ENCODE measurements at regions not wholly inside any gene's neighbourhood (a gene's known extent, or its start where the extent isn't known, plus 50 kb on each side); places are given as distances from the start of the nearest gene placed in this dataset.

- Histone ChIP-seq H3K27me3 (ENCODE audit: control insufficient read depth, insufficient read depth, low read length) (no peaks in the 10 kb centered on the region), H3K4me3 (ENCODE audit: low read length) (no peak overlapping the region), H3K36me3 (ENCODE audit: insufficient read depth, low read length) (no peaks in the 10 kb centered on the region), H3K9ac (ENCODE audit: low read depth, low read length) (no peak overlapping the region), H3K4me2 (ENCODE audit: low read length) (no peak overlapping the region), H3K9me3 (replicated peaks; ENCODE audit: low read length) (no peaks in the 10 kb centered on the region), H3K4me1 (ENCODE audit: control insufficient read depth, insufficient read depth, low read length) (no peaks in the 10 kb centered on the region)
Observed at GRCh38 chr4:144494280-144494679, 151.7 kb upstream of the HHIP start.

DNA sequence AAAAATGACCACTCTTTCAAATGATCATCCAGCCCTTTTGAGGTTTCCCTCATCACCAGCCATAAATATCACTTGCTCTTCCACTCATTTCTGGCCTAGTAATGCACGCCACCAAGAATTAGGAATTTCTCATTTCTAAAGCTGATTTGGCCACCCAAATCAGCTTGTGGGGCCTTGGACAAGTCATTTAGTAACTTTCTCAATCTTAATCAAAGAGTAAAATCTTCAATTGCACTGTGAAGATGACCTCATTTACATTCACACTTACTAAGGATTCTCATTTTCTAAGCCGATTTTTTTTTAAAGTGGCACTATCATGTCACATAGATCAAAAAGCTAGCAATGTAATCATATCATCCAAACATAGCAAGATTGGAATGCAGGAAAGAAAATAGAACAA, 150.0 kb upstream of the HHIP start:
- no peaks in the 10 kb centered on the region for H3K4me1 ChIP-seq (ENCODE audit: control insufficient read depth, insufficient read depth, low read length)
- H3K36me3 ChIP-seq (ENCODE audit: insufficient read depth, low read length) = no peaks in the 10 kb centered on the region
- no peaks in the 10 kb centered on the region for H3K27me3 ChIP-seq (ENCODE audit: control insufficient read depth, insufficient read depth, low read length)
- no peak overlapping the region for H3K4me3 ChIP-seq (ENCODE audit: low read length)
- no peak overlapping the region for H3K4me2 ChIP-seq (ENCODE audit: low read length)
- H3K9me3 ChIP-seq (replicated peaks; ENCODE audit: low read length) = no peaks in the 10 kb centered on the region
- no peak overlapping the region for H3K9ac ChIP-seq (ENCODE audit: low read depth, low read length)

- Histone ChIP-seq H3K4me1 (ENCODE audit: control insufficient read depth, insufficient read depth, low read length) (peaks cover 3% of the 10 kb centered on the region), H3K4me2 (ENCODE audit: low read length) (no peak overlapping the region), H3K9ac (ENCODE audit: low read depth, low read length) (no peak overlapping the region), H3K27me3 (ENCODE audit: control insufficient read depth, insufficient read depth, low read length) (no peaks in the 10 kb centered on the region), H3K36me3 (ENCODE audit: insufficient read depth, low read length) (no peaks in the 10 kb centered on the region), H3K4me3 (ENCODE audit: low read length) (no peak overlapping the region), H3K9me3 (replicated peaks; ENCODE audit: low read length) (no peaks in the 10 kb centered on the region)
Observed at GRCh38 chr4:144499777-144500176, 146.2 kb upstream of the HHIP start.

DNA sequence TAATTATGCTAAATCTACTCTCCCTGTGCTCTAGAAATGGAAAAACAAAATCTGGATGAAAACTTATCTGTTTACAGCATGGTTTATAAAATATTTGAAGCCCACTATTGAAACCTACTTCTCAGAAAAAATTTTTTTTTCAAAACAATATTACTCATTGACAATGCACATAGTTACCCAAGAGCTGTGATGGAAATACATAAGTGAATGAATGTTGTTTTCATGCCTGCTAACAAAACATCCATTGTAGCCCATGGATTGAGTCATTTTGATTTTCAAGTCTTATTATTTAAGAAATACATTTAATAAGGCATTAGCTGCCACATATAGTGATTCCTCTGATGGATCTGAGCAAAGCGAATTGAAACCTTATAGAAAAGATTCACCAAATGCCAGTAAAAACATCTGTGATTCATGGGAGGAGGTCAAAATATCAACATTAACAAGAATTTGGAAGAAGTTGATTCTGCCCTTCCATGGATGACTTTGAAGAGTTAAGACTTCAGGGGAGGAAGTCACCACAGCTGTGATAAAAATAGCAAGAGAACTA, 144.7 kb upstream of the HHIP start:
- Histone ChIP-seq H3K4me2 (ENCODE audit: low read length) (no peak overlapping the region), H3K4me1 (ENCODE audit: control insufficient read depth, insufficient read depth, low read length) (peaks cover 3% of the 10 kb centered on the region), H3K9ac (ENCODE audit: low read depth, low read length) (no peak overlapping the region), H3K27me3 (ENCODE audit: control insufficient read depth, insufficient read depth, low read length) (no peaks in the 10 kb centered on the region), H3K9me3 (replicated peaks; ENCODE audit: low read length) (no peaks in the 10 kb centered on the region), H3K4me3 (ENCODE audit: low read length) (no peak overlapping the region), H3K36me3 (ENCODE audit: insufficient read depth, low read length) (no peaks in the 10 kb centered on the region)

- Histone ChIP-seq H3K4me3 (ENCODE audit: low read length) (no peak overlapping the region), H3K36me3 (ENCODE audit: insufficient read depth, low read length) (no peaks in the 10 kb centered on the region), H3K9me3 (replicated peaks; ENCODE audit: low read length) (no peaks in the 10 kb centered on the region), H3K4me1 (ENCODE audit: control insufficient read depth, insufficient read depth, low read length) (peaks cover 3% of the 10 kb centered on the region), H3K9ac (ENCODE audit: low read depth, low read length) (no peak overlapping the region), H3K27me3 (ENCODE audit: control insufficient read depth, insufficient read depth, low read length) (no peaks in the 10 kb centered on the region), H3K4me2 (ENCODE audit: low read length) (no peak overlapping the region)
Observed at GRCh38 chr4:144504883-144505282, 141.1 kb upstream of the HHIP start.

GRCh38 chr4:144507311-144508101, 138.4 kb upstream of the HHIP start:
- Histone ChIP-seq H3K9me3 (replicated peaks; ENCODE audit: low read length) (no peaks in the 10 kb centered on the region), H3K4me3 (ENCODE audit: low read length) (no peak overlapping the region), H3K9ac (ENCODE audit: low read depth, low read length) (no peak overlapping the region), H3K4me2 (ENCODE audit: low read length) (no peak overlapping the region), H3K4me1 (ENCODE audit: control insufficient read depth, insufficient read depth, low read length) (no peaks in the 10 kb centered on the region), H3K27me3 (ENCODE audit: control insufficient read depth, insufficient read depth, low read length) (no peaks in the 10 kb centered on the region), H3K36me3 (ENCODE audit: insufficient read depth, low read length) (no peaks in the 10 kb centered on the region)

DNA sequence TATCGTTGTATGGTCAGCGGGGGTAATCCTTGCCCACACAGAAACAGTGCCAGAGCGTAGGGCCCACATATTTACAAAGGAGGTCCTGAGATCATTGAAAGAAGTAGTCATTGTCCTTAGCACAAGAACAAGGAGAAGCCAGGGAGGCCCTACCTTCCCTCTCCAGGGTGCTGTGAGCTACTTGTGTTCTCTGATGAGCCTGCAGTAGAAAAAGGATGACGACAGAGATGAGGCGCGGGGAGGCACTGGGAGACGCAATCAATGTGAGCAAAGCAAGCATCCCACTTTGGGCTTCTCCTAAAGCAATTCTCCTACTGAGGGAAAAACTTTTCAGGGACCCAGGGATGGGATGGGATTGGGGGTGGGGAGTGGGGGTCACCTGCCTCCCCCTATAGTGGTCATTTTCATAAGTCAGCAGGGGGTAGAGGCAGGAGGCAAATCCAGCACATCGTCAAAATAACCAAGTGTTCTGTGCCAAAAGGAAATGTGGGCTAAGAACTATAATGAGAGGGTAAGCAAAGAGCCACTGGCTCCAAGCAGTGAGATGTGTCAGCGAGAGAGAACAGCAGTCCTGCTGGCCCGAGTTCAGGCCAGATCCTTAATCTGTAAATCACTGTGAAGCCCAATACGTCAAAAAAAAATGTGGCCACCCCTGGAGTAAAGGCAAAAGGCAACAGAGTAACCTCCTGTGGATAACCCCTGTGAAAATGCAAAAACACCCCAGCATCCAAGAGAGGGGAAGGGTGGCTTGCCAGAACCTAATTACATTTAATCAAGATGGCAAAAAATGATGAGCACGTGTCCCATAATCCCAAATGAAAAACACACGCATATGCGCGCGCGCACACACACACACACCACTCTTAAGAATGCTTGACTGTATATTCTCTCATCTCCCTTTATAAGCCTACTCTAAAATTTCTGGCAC, 136.6 kb upstream of the HHIP start:
- no peak overlapping the region for H3K4me3 ChIP-seq (ENCODE audit: low read length)
- no peak overlapping the region for H3K4me2 ChIP-seq (ENCODE audit: low read length)
- no peaks in the 10 kb centered on the region for H3K9me3 ChIP-seq (replicated peaks; ENCODE audit: low read length)
- H3K9ac ChIP-seq (ENCODE audit: low read depth, low read length) = no peak overlapping the region
- H3K4me1 ChIP-seq (ENCODE audit: control insufficient read depth, insufficient read depth, low read length) = no peaks in the 10 kb centered on the region
- H3K27me3 ChIP-seq (ENCODE audit: control insufficient read depth, insufficient read depth, low read length) = no peaks in the 10 kb centered on the region
- H3K36me3 ChIP-seq (ENCODE audit: insufficient read depth, low read length) = no peaks in the 10 kb centered on the region

- H3K4me1 ChIP-seq (ENCODE audit: control insufficient read depth, insufficient read depth, low read length) = no peaks in the 10 kb centered on the region
- no peaks in the 10 kb centered on the region for H3K27me3 ChIP-seq (ENCODE audit: control insufficient read depth, insufficient read depth, low read length)
- no peak overlapping the region for H3K4me3 ChIP-seq (ENCODE audit: low read length)
- H3K4me2 ChIP-seq (ENCODE audit: low read length) = no peak overlapping the region
- H3K9ac ChIP-seq (ENCODE audit: low read depth, low read length) = no peak overlapping the region
- no peaks in the 10 kb centered on the region for H3K36me3 ChIP-seq (ENCODE audit: insufficient read depth, low read length)
- no peaks in the 10 kb centered on the region for H3K9me3 ChIP-seq (replicated peaks; ENCODE audit: low read length)
Observed at GRCh38 chr4:144514736-144515135, 131.2 kb upstream of the HHIP start.

- H3K9ac ChIP-seq (ENCODE audit: low read depth, low read length) = no peak overlapping the region
- H3K4me3 ChIP-seq (ENCODE audit: low read length) = no peak overlapping the region
- H3K4me2 ChIP-seq (ENCODE audit: low read length) = no peak overlapping the region
- no peaks in the 10 kb centered on the region for H3K4me1 ChIP-seq (ENCODE audit: control insufficient read depth, insufficient read depth, low read length)
- H3K27me3 ChIP-seq (ENCODE audit: control insufficient read depth, insufficient read depth, low read length) = no peaks in the 10 kb centered on the region
- H3K36me3 ChIP-seq (ENCODE audit: insufficient read depth, low read length) = no peaks in the 10 kb centered on the region
- H3K9me3 ChIP-seq (replicated peaks; ENCODE audit: low read length) = no peaks in the 10 kb centered on the region
Observed at GRCh38 chr4:144518181-144518895, 127.6 kb upstream of the HHIP start.

- Histone ChIP-seq H3K4me3 (ENCODE audit: low read length) (no peak overlapping the region), H3K4me2 (ENCODE audit: low read length) (no peak overlapping the region), H3K27me3 (ENCODE audit: control insufficient read depth, insufficient read depth, low read length) (no peaks in the 10 kb centered on the region), H3K9ac (ENCODE audit: low read depth, low read length) (no peak overlapping the region), H3K9me3 (replicated peaks; ENCODE audit: low read length) (no peaks in the 10 kb centered on the region), H3K4me1 (ENCODE audit: control insufficient read depth, insufficient read depth, low read length) (no peaks in the 10 kb centered on the region), H3K36me3 (ENCODE audit: insufficient read depth, low read length) (no peaks in the 10 kb centered on the region)
Observed at GRCh38 chr4:144531841-144532240, 114.1 kb upstream of the HHIP start.

DNA sequence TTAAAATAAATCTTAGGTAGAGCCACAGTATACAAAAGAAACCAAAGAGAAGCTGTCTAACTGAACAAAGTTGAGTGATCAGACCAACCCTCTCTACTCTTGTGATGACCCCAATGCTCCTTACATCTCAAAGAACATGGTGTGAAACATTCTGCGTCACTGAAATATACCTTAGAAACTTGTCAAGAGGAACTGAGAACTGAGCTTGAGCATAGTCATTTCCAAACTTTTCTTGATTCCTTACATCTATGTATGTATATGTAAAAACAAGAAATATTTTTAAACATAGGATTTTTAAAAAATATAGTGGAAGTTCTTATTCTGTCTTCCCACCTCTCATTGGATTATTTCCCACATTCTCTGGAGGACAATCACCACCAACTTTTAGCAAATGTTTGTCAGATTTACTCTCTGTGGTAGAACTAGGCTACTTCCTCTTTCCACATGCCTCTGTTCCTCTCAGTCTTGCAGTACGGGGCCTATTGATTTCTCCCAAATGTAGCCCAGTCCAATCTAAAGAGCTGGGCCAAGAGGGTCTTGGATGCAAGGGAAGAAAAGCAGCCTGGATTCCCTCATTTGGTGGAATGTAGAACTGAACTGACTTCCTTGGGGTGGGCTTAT, 98.2 kb upstream of the HHIP start:
- Histone ChIP-seq H3K4me1 (ENCODE audit: control insufficient read depth, insufficient read depth, low read length) (no peaks in the 10 kb centered on the region), H3K9me3 (replicated peaks; ENCODE audit: low read length) (no peaks in the 10 kb centered on the region), H3K36me3 (ENCODE audit: insufficient read depth, low read length) (no peaks in the 10 kb centered on the region), H3K4me3 (ENCODE audit: low read length) (no peak overlapping the region), H3K4me2 (ENCODE audit: low read length) (no peak overlapping the region), H3K27me3 (ENCODE audit: control insufficient read depth, insufficient read depth, low read length) (no peaks in the 10 kb centered on the region), H3K9ac (ENCODE audit: low read depth, low read length) (no peak overlapping the region)
